K562 (cell line): ENCODE measurements at regions not wholly inside any gene's neighbourhood (a gene's known extent, or its start where the extent isn't known, plus 50 kb on each side); places are given as distances from the start of the nearest gene placed in this dataset.

Experiments
- CTCFL ChIP-seq: IDR thresholded peaks from 2 replicates; pipeline ENCODE4 v1.6.1; 2011; ENCODE audit warnings: borderline replicate concordance, low read depth, mild to moderate bottlenecking, moderate library complexity, low read length; ENCODE audit not compliant: insufficient read depth, poor library complexity, severe bottlenecking
- MCM5 ChIP-seq: fragments of 450-650 bp; IDR thresholded peaks from 2 replicates; pipeline ENCODE4 v1.6.1; 2016; ENCODE audit warnings: low read depth
- POLR2A ChIP-seq: fragments of 450-650 bp; conservative IDR thresholded peaks from 2 replicates; pipeline ENCODE4 v1.6.1; 2016
- POLR2AphosphoS5 ChIP-seq: IDR thresholded peaks from 2 replicates; pipeline ENCODE4 v1.6.1; 2011; ENCODE audit warnings: mild to moderate bottlenecking, low read depth, low read length, moderate library complexity; ENCODE audit not compliant: control insufficient read depth, insufficient read depth
- TAF9B ChIP-seq: fragments of 450-650 bp; IDR thresholded peaks from 2 replicates; pipeline ENCODE4 v1.6.1; 2018; ENCODE audit warnings: mild to moderate bottlenecking; ENCODE audit not compliant: partially characterized antibody
- TFAP4 ChIP-seq: sonication (generic); formaldehyde crosslinking; IDR thresholded peaks from 2 replicates; pipeline ENCODE4 v1.8.0; 2022; ENCODE audit warnings: missing genetic modification reagents, mild to moderate bottlenecking, moderate library complexity, borderline replicate concordance
- TF ChIP-seq, protein P1 (sequence below), 3 experiments: IDR thresholded peaks in 2 of 3; conservative IDR thresholded peaks in 1 of 3; 2 replicates each; pipeline ENCODE4 v1.5.1; 2011 to 2012; ENCODE audit warnings: low read length in 3 of 3, mild to moderate bottlenecking in 3 of 3, control low read depth in 2 of 3, improper control_type of control experiment in 1 of 3, inconsistent platforms in 1 of 3, low read depth in 1 of 3, mixed read lengths in 1 of 3, moderate library complexity in 1 of 3; ENCODE audit not compliant: insufficient read depth in 2 of 3
- TF ChIP-seq, protein P2 (sequence below): sonication (generic); formaldehyde crosslinking; IDR thresholded peaks from 2 replicates; pipeline ENCODE4 v1.8.1; 2023; ENCODE audit warnings: mild to moderate bottlenecking, missing genetic modification reagents

DNA sequence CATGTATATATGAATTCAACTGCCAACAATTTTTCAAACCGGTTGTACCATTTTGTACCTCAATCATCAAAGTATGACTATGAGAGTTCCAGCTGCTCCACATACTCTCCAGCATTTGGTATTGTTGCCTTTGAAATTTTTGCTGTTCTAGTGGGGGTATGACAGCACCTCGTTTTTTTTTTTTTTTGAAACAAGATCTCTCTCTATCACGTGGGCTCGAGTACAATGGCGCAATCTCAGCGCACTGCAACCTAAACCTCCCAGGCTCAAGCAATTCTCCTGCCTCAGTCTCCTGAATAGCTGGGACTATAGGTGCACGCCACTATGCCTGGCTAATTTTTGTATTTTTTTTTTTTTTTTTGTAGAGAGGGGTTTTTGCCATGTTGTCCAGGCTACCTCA, 144.7 kb upstream of the JARID2 start:
- no peak for TF ChIP-seq TAF9B
- no peak for TF ChIP-seq POLR2AphosphoS5
- TF ChIP-seq, protein P1, sequence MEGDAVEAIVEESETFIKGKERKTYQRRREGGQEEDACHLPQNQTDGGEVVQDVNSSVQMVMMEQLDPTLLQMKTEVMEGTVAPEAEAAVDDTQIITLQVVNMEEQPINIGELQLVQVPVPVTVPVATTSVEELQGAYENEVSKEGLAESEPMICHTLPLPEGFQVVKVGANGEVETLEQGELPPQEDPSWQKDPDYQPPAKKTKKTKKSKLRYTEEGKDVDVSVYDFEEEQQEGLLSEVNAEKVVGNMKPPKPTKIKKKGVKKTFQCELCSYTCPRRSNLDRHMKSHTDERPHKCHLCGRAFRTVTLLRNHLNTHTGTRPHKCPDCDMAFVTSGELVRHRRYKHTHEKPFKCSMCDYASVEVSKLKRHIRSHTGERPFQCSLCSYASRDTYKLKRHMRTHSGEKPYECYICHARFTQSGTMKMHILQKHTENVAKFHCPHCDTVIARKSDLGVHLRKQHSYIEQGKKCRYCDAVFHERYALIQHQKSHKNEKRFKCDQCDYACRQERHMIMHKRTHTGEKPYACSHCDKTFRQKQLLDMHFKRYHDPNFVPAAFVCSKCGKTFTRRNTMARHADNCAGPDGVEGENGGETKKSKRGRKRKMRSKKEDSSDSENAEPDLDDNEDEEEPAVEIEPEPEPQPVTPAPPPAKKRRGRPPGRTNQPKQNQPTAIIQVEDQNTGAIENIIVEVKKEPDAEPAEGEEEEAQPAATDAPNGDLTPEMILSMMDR (IDR thresholded peaks at IDR 0.05 in 2 of 3, conservative IDR thresholded peaks at IDR 0.05 in 1 of 3; ENCODE audit: insufficient read depth in 2 of 3, low read depth in 1 of 3, low read length in 3 of 3), result no peak
- TF ChIP-seq CTCFL, result no peak
- TF ChIP-seq TFAP4 (CRISPR knock-in tag), result no peak
- TF ChIP-seq, protein P2, sequence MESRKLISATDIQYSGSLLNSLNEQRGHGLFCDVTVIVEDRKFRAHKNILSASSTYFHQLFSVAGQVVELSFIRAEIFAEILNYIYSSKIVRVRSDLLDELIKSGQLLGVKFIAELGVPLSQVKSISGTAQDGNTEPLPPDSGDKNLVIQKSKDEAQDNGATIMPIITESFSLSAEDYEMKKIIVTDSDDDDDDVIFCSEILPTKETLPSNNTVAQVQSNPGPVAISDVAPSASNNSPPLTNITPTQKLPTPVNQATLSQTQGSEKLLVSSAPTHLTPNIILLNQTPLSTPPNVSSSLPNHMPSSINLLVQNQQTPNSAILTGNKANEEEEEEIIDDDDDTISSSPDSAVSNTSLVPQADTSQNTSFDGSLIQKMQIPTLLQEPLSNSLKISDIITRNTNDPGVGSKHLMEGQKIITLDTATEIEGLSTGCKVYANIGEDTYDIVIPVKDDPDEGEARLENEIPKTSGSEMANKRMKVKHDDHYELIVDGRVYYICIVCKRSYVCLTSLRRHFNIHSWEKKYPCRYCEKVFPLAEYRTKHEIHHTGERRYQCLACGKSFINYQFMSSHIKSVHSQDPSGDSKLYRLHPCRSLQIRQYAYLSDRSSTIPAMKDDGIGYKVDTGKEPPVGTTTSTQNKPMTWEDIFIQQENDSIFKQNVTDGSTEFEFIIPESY (CRISPR knock-in tag), result peak; percentile 66
- no peak for TF ChIP-seq POLR2A
- TF ChIP-seq MCM5, result no peak
